Trophoblast cell (in vitro differentiated cells and primary cell): ENCODE measurements at regions not wholly inside any gene's neighbourhood (a gene's known extent, or its start where the extent isn't known, plus 50 kb on each side); places are given as distances from the start of the nearest gene placed in this dataset.

Source experiments
- DNase-seq, 2 donors: peaks; one replicate each; pipeline ENCODE4 v3.0.0-alpha.2; 2016
- H2AFZ ChIP-seq: 2 replicates; pipeline ENCODE4 v1.6.1; 2013; ENCODE audit warnings: low read length, moderate library complexity, mild to moderate bottlenecking; ENCODE audit not compliant: insufficient read depth, poor library complexity
- H2AK5ac ChIP-seq: 2 replicates; pipeline ENCODE4 v1.6.1; 2013; ENCODE audit warnings: mild to moderate bottlenecking, low read length
- H2BK120ac ChIP-seq: 2 replicates; pipeline ENCODE4 v1.6.1; 2013; ENCODE audit warnings: low read length, mild to moderate bottlenecking, moderate library complexity; ENCODE audit not compliant: insufficient read depth, poor library complexity
- H2BK12ac ChIP-seq: 2 replicates; pipeline ENCODE4 v1.6.1; 2013; ENCODE audit warnings: mild to moderate bottlenecking, low read length, moderate library complexity
- H2BK5ac ChIP-seq: 2 replicates; pipeline ENCODE4 v1.6.1; 2013; ENCODE audit warnings: low read length, low read depth, moderate library complexity, mild to moderate bottlenecking; ENCODE audit not compliant: poor library complexity
- H3K14ac ChIP-seq: 2 replicates; pipeline ENCODE4 v1.6.1; 2013; ENCODE audit warnings: mild to moderate bottlenecking, low read length
- H3K18ac ChIP-seq: 2 replicates; pipeline ENCODE4 v1.6.1; 2013; ENCODE audit warnings: mild to moderate bottlenecking, low read length
- H3K23ac ChIP-seq: 2 replicates; pipeline ENCODE4 v1.6.1; 2013; ENCODE audit warnings: low read length
- H3K27ac ChIP-seq: 2 replicates; pipeline ENCODE4 v1.5.1; 2013; ENCODE audit warnings: low read depth, mild to moderate bottlenecking, inconsistent platforms, low read length, moderate library complexity
- H3K27me3 ChIP-seq: 2 replicates; pipeline ENCODE4 v1.6.1; 2013; ENCODE audit warnings: inconsistent platforms, mild to moderate bottlenecking, low read length, moderate library complexity; ENCODE audit not compliant: insufficient read depth
- H3K36me3 ChIP-seq, 2 experiments: 1 replicate in 1 of 2; 2 replicates in 1 of 2; pipeline ENCODE4 v1.6.1; 2013; ENCODE audit warnings: low read length in 2 of 2, mild to moderate bottlenecking in 2 of 2, moderate library complexity in 1 of 2; ENCODE audit not compliant: insufficient read depth in 2 of 2, control insufficient read depth in 1 of 2
- H3K4ac ChIP-seq: 2 replicates; pipeline ENCODE4 v1.6.1; 2013; ENCODE audit warnings: low read depth, mild to moderate bottlenecking, low read length, moderate library complexity
- H3K4me1 ChIP-seq, 2 experiments: 1 replicate in 1 of 2; 2 replicates in 1 of 2; pipeline ENCODE4 v1.6.1; 2013; ENCODE audit warnings: low read length in 2 of 2, mild to moderate bottlenecking in 2 of 2, moderate library complexity in 1 of 2; ENCODE audit not compliant: insufficient read depth in 2 of 2, control insufficient read depth in 1 of 2
- H3K4me2 ChIP-seq: 2 replicates; pipeline ENCODE4 v1.6.1; 2013; ENCODE audit warnings: inconsistent platforms, mild to moderate bottlenecking, low read length, moderate library complexity
- H3K4me3 ChIP-seq: 2 replicates; pipeline ENCODE4 v1.5.1; 2013; ENCODE audit warnings: mild to moderate bottlenecking, low read depth, low read length, inconsistent platforms
- H3K79me1 ChIP-seq: one replicate; pipeline ENCODE4 v1.6.1; 2013; ENCODE audit warnings: low read length
- H3K79me2 ChIP-seq: 2 replicates; pipeline ENCODE4 v1.6.1; 2013; ENCODE audit warnings: low read length, mild to moderate bottlenecking; ENCODE audit not compliant: control insufficient read depth, insufficient read depth, poor library complexity
- H3K9ac ChIP-seq: 2 replicates; pipeline ENCODE4 v1.6.1; 2013; ENCODE audit warnings: mild to moderate bottlenecking, low read length
- H3K9me3 ChIP-seq: 2 replicates; pipeline ENCODE4 v1.6.1; 2013; ENCODE audit warnings: low read depth, mild to moderate bottlenecking, control low read depth, inconsistent platforms, low read length; ENCODE audit not compliant: insufficient read depth
- H4K12ac ChIP-seq: 2 replicates; pipeline ENCODE4 v1.6.1; 2013; ENCODE audit warnings: low read depth, mild to moderate bottlenecking, low read length, moderate library complexity
- H4K8ac ChIP-seq: 2 replicates; pipeline ENCODE4 v1.6.1; 2013; ENCODE audit warnings: low read depth, mild to moderate bottlenecking, low read length, moderate library complexity
- H4K91ac ChIP-seq: one replicate; pipeline ENCODE4 v1.6.1; 2013; ENCODE audit warnings: low read depth, mild to moderate bottlenecking, low read length, moderate library complexity
- WGBS: extraction: QIAGEN DNeasy Blood & Tissue Kit; methylation state at CpG from one replicate; pipeline ENCODE4 v1.1.7; 2013; ENCODE audit warnings: missing lambda C conversion rate; ENCODE audit not compliant: insufficient read length, insufficient coverage; ENCODE audit errors: extremely low coverage; 5-methylcytosine and 5-hydroxymethylcytosine counted together

DNA sequence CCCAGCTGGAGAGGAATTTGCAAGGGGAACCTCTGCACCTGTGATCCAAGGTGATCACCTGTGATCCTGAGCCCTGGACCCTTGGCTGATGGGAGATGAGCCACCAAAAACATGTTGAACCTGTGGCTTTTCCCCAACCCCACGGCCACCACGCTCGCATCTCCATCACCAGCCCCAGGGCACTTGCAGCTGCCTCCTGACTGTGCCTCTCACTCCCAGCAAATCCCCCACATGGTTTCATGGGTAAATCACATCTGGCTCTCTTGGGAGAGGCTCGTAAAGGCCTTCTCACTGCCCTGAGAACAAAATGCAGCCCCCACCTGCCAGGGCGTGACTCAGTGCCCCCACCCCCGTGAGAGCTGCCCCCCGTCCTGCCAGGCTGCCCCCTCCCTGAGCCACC is 76.0 kb downstream of the RFLNA start:
- Histone ChIP-seq H3K27ac (no peak overlapping the region), H2BK12ac (no peak overlapping the region), H3K4me2 (no peak overlapping the region), H3K4me1 (no peaks in the 10 kb centered on the region), H3K9me3 (peaks cover 2% of the 10 kb centered on the region), H2BK120ac (no peak overlapping the region), H3K14ac (no peak overlapping the region), H2AK5ac (no peak overlapping the region), H4K91ac (no peak overlapping the region), H4K12ac (no peak overlapping the region), H3K27me3 (no peaks in the 10 kb centered on the region), H3K23ac (no peak overlapping the region), H2BK5ac (no peak overlapping the region), H3K18ac (no peak overlapping the region), H3K36me3 (peaks cover 84 to 87% of the 10 kb centered on the region in 2 experiments), H3K4ac (no peak overlapping the region), H3K79me1 (no peaks in the 10 kb centered on the region), H3K79me2 (no peaks in the 10 kb centered on the region), H3K9ac (no peak overlapping the region), H3K4me3 (no peak overlapping the region), H2AFZ (no peak overlapping the region), H4K8ac (no peak overlapping the region)
- no peak for DNase-seq
- WGBS = no CpG with 5 or more reads among the region's 7 CpGs

DNA sequence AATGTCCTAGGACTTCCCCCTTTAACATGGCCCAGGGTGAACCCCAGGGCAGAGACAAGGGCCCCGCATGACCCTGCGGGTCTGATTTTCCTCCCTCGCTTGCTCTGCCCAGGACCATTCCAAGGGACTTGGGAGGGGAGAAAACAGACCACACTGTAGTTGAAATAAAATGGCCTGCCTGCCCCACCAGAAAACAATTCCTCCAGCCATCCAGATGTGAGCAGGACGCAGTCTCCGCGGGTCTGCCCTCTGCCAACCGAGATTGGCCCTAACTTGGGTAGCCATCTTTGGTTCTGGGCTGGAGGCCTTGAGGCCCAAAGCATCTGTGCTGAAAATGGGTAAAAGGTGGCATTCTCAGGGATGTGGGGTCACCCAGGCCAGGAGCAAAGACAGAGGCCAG is 75.5 kb downstream of the RFLNA start:
- Histone ChIP-seq H2AFZ (no peak overlapping the region), H2BK5ac (no peak overlapping the region), H3K9me3 (peaks cover 2% of the 10 kb centered on the region), H3K36me3 (peaks cover 80 to 86% of the 10 kb centered on the region in 2 experiments), H4K12ac (no peak overlapping the region), H4K8ac (no peak overlapping the region), H3K27me3 (no peaks in the 10 kb centered on the region), H4K91ac (no peak overlapping the region), H3K4me2 (no peak overlapping the region), H2BK12ac (no peak overlapping the region), H3K79me1 (no peaks in the 10 kb centered on the region), H3K9ac (no peak overlapping the region), H2BK120ac (no peak overlapping the region), H3K4ac (no peak overlapping the region), H3K14ac (no peak overlapping the region), H3K4me3 (no peak overlapping the region), H3K18ac (no peak overlapping the region), H3K79me2 (no peaks in the 10 kb centered on the region), H3K23ac (no peak overlapping the region), H3K27ac (no peak overlapping the region), H3K4me1 (no peaks in the 10 kb centered on the region), H2AK5ac (no peak overlapping the region)
- no CpG with 5 or more reads among the region's 7 CpGs for WGBS
- DNase-seq = no peak

DNA sequence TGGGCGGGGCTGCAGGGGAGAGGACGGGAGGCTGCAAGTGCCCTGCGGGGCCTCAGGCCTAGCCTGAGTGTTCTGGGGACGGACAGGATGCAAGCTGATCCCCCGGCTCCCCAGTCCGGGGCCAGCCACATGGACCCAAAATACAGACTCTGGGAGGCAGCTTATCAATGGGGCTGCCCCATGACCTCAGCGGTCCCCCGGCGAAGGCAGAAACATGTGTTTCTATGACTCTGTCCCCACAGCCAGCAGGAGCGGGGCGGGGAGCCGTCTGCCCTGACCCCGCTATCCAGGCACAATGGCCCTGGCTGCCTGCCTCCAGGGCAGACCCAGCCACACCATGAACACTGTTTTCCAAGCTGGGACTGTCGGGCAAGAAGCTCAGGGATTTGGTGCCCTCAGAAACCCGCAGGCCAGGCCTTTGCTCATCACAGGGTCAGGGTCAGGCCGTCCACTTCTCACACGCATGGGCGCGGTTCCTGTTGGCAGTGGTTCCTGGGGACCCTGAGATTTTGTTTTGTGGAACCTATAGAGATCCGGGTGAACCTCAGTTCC is 75.0 kb downstream of the RFLNA start:
- Histone ChIP-seq H3K4me1 (no peaks in the 10 kb centered on the region), H4K8ac (no peak overlapping the region), H3K4me3 (no peak overlapping the region), H3K27me3 (no peaks in the 10 kb centered on the region), H3K36me3 (peaks cover 76 to 84% of the 10 kb centered on the region in 2 experiments), H2AK5ac (no peak overlapping the region), H2BK120ac (no peak overlapping the region), H2BK12ac (no peak overlapping the region), H3K9ac (no peak overlapping the region), H3K4ac (no peak overlapping the region), H4K12ac (no peak overlapping the region), H3K4me2 (no peak overlapping the region), H3K79me1 (no peaks in the 10 kb centered on the region), H3K27ac (no peak overlapping the region), H3K23ac (no peak overlapping the region), H3K9me3 (peaks cover 2% of the 10 kb centered on the region), H2BK5ac (no peak overlapping the region), H3K14ac (no peak overlapping the region), H3K18ac (peak overlapping the region; percentile 20), H2AFZ (no peak overlapping the region), H4K91ac (no peak overlapping the region), H3K79me2 (no peaks in the 10 kb centered on the region)
- WGBS = no CpG with 5 or more reads among the region's 20 CpGs
- DNase-seq = peak; percentile 29 to 40

DNA sequence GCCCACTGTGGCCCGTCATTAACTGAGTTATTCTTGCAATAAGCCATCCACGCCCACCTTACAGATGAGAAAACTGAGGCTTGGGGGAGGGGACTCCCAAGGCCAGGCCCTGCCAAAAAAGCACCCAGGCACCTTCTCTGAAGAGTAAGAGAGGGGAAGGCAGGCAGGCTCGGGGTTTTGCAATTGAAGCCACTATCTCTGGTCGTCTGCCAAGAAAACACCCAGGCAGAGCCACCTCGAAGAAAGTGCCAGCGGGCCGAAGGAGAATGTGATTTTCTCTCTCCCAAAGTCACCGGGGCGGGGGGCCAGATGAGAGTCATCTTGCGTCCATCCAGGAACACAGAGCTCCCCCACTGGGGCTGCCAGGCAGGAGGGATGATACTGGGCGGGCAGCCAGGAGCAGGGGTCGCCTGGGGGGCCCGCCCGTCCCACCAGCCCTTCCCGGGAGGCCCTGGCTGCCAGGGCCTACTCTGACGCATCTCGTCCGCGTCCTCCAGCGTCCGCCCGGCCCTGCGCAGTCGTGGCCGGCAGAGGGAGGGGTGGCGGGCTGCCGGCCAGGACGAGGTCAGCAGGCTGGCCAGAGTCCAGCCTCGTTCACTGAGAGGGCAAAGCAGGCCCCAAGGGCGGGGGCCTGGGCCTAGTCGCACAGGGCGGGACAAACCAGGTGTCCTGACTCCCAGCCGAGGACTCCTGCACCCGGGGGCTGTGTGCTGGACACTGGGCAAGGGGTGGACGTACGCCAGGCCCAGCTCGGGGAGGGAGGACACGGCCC is 74.3 kb downstream of the RFLNA start:
- Histone ChIP-seq H3K27ac (no peak overlapping the region), H3K79me2 (no peaks in the 10 kb centered on the region), H4K8ac (no peak overlapping the region), H2AFZ (no peak overlapping the region), H4K91ac (no peak overlapping the region), H2BK12ac (no peak overlapping the region), H3K9me3 (peaks cover 2% of the 10 kb centered on the region), H3K14ac (no peak overlapping the region), H3K27me3 (no peaks in the 10 kb centered on the region), H3K4me1 (no peaks in the 10 kb centered on the region), H3K4ac (no peak overlapping the region), H2BK120ac (no peak overlapping the region), H2AK5ac (no peak overlapping the region), H3K18ac (peak overlapping the region; percentile 20), H3K9ac (no peak overlapping the region), H3K36me3 (peaks cover 76 to 84% of the 10 kb centered on the region in 2 experiments), H3K23ac (no peak overlapping the region), H3K4me3 (no peak overlapping the region), H3K4me2 (no peak overlapping the region), H2BK5ac (no peak overlapping the region), H4K12ac (no peak overlapping the region), H3K79me1 (no peaks in the 10 kb centered on the region)
- DNase-seq = peak; percentile 78 to 79
- WGBS = no CpG with 5 or more reads among the region's 38 CpGs
